ENCODE measurements at regions not wholly inside any gene's neighbourhood (a gene's known extent, or its start where the extent isn't known, plus 50 kb on each side); places are given as distances from the start of the nearest gene placed in this dataset.
"Not testable (repeated sequence)": the region's sequence is repeated elsewhere in the genome, so short reads cannot be mapped to it uniquely, and the experiment has no call there.

GRCh38 chr12:127455347-127456265 lies 811.4 kb upstream of the TMEM132C start:
- DNase-seq (ENCODE audit: low read depth in 1 of 2, low spot score in 1 of 2) = no peak

- no peak for DNase-seq (ENCODE audit: low read depth in 1 of 2, low spot score in 1 of 2)
Observed at GRCh38 chr12:127457726-127458125, 809.2 kb upstream of the TMEM132C start.

- DNase-seq (ENCODE audit: low read depth in 1 of 2, low spot score in 1 of 2) = no peak
Observed at GRCh38 chr12:127459166-127459565, 807.8 kb upstream of the TMEM132C start.

GRCh38 chr12:127459687-127460086 lies 807.3 kb upstream of the TMEM132C start:
- no peak for DNase-seq (ENCODE audit: low read depth in 1 of 2, low spot score in 1 of 2)

GRCh38 chr12:127463237-127463636 lies 803.7 kb upstream of the TMEM132C start:
- no peak for DNase-seq (ENCODE audit: low read depth in 1 of 2, low spot score in 1 of 2)

- no peak for DNase-seq (ENCODE audit: low read depth in 1 of 2, low spot score in 1 of 2)
Observed at GRCh38 chr12:127469331-127469730, 797.6 kb upstream of the TMEM132C start.

- DNase-seq (ENCODE audit: low read depth in 1 of 2, low spot score in 1 of 2) = no peak
Observed at GRCh38 chr12:127473766-127474165, 793.2 kb upstream of the TMEM132C start.

- no peak for DNase-seq (ENCODE audit: low read depth in 1 of 2, low spot score in 1 of 2)
Observed at GRCh38 chr12:127479256-127479655, 787.7 kb upstream of the TMEM132C start.

GRCh38 chr12:127480775-127481314 lies 786.1 kb upstream of the TMEM132C start:
- no peak for DNase-seq (ENCODE audit: low read depth in 1 of 2, low spot score in 1 of 2)

GRCh38 chr12:127482950-127483349 lies 784.0 kb upstream of the TMEM132C start:
- no peak for DNase-seq (ENCODE audit: low read depth in 1 of 2, low spot score in 1 of 2)

- no peak for DNase-seq (ENCODE audit: low read depth in 1 of 2, low spot score in 1 of 2)
Observed at GRCh38 chr12:127485528-127485927, 781.4 kb upstream of the TMEM132C start.

GRCh38 chr12:127487031-127487430 lies 779.9 kb upstream of the TMEM132C start:
- no peak for DNase-seq (ENCODE audit: low read depth in 1 of 2, low spot score in 1 of 2)

- DNase-seq (ENCODE audit: low read depth in 1 of 2, low spot score in 1 of 2) = no peak
Observed at GRCh38 chr12:127489061-127489460, 777.9 kb upstream of the TMEM132C start.

- DNase-seq (ENCODE audit: low read depth in 1 of 2, low spot score in 1 of 2) = no peak
Observed at GRCh38 chr12:127494961-127495915, 771.7 kb upstream of the TMEM132C start.

- no peak for DNase-seq (ENCODE audit: low read depth in 1 of 2, low spot score in 1 of 2)
Observed at GRCh38 chr12:127496255-127496654, 770.7 kb upstream of the TMEM132C start.

- DNase-seq (ENCODE audit: low read depth in 1 of 2, low spot score in 1 of 2) = no peak
Observed at GRCh38 chr12:127500512-127501035, 766.4 kb upstream of the TMEM132C start.

- DNase-seq (ENCODE audit: low read depth in 1 of 2, low spot score in 1 of 2) = no peak
Observed at GRCh38 chr12:127501916-127502315, 765.1 kb upstream of the TMEM132C start.

- no peak for DNase-seq (ENCODE audit: low read depth in 1 of 2, low spot score in 1 of 2)
Observed at GRCh38 chr12:127503246-127503645, 763.7 kb upstream of the TMEM132C start.

GRCh38 chr12:127503996-127504395 lies 763.0 kb upstream of the TMEM132C start:
- DNase-seq (ENCODE audit: low read depth in 1 of 2, low spot score in 1 of 2) = not testable (repeated sequence)

- no peak for DNase-seq (ENCODE audit: low read depth in 1 of 2, low spot score in 1 of 2)
Observed at GRCh38 chr12:127504874-127505273, 762.1 kb upstream of the TMEM132C start.

GRCh38 chr12:127507341-127507740 lies 759.6 kb upstream of the TMEM132C start:
- DNase-seq (ENCODE audit: low read depth in 1 of 2, low spot score in 1 of 2) = no peak
